ES-I3 (cell line): ENCODE measurements at regions not wholly inside any gene's neighbourhood (a gene's known extent, or its start where the extent isn't known, plus 50 kb on each side); places are given as distances from the start of the nearest gene placed in this dataset.

ENCODE experiments used
- H3K36me3 ChIP-seq: 2 replicates; pipeline ENCODE4 v1.6.1; 2013; ENCODE audit warnings: mild to moderate bottlenecking, low read length, control low read depth, moderate library complexity; ENCODE audit not compliant: insufficient read depth
- H3K4me1 ChIP-seq: 2 replicates; pipeline ENCODE4 v1.6.1; 2013; ENCODE audit warnings: mild to moderate bottlenecking, control low read depth, low read length; ENCODE audit not compliant: insufficient read depth
- H3K9ac ChIP-seq: 2 replicates; pipeline ENCODE4 v1.6.1; 2013; ENCODE audit warnings: low read depth, mild to moderate bottlenecking, low read length, moderate library complexity
- H3K9me3 ChIP-seq: 2 replicates; pipeline ENCODE4 v1.6.1; 2013; ENCODE audit warnings: mild to moderate bottlenecking, low read length, moderate library complexity; ENCODE audit not compliant: control insufficient read depth, insufficient read depth

- H3K4me1 ChIP-seq, result no peaks in the 10 kb centered on the region
- H3K9ac ChIP-seq, result no peak overlapping the region
- no peaks in the 10 kb centered on the region for H3K9me3 ChIP-seq
- H3K36me3 ChIP-seq, result no peaks in the 10 kb centered on the region; the same call in 1 of the 2 replicates
These were observed 170.5 kb upstream of the NOCT start for GRCh38 chr4:138845054-138845453.

GRCh38 chr4:138843616-138844015 is 172.0 kb upstream of the NOCT start:
- H3K36me3 ChIP-seq, result no peaks in the 10 kb centered on the region; the same call in 1 of the 2 replicates
- no peaks in the 10 kb centered on the region for H3K9me3 ChIP-seq
- no peak overlapping the region for H3K9ac ChIP-seq
- H3K4me1 ChIP-seq, result no peaks in the 10 kb centered on the region

- no peak overlapping the region for H3K9ac ChIP-seq
- H3K9me3 ChIP-seq, result no peaks in the 10 kb centered on the region
- H3K36me3 ChIP-seq, result no peaks in the 10 kb centered on the region; the same call in 1 of the 2 replicates
- no peaks in the 10 kb centered on the region for H3K4me1 ChIP-seq
These were observed 174.2 kb upstream of the NOCT start for GRCh38 chr4:138841343-138841742.

- Histone ChIP-seq H3K36me3 (no peaks in the 10 kb centered on the region), H3K9ac (no peak overlapping the region), H3K9me3 (no peaks in the 10 kb centered on the region), H3K4me1 (no peaks in the 10 kb centered on the region)
These were observed 177.3 kb upstream of the NOCT start for GRCh38 chr4:138838251-138838650.

- Histone ChIP-seq H3K9me3 (no peaks in the 10 kb centered on the region), H3K4me1 (no peaks in the 10 kb centered on the region), H3K36me3 (no peaks in the 10 kb centered on the region), H3K9ac (no peak overlapping the region)
These were observed 179.6 kb upstream of the NOCT start for GRCh38 chr4:138835832-138836533.

GRCh38 chr4:138833974-138834373 is 181.6 kb upstream of the NOCT start:
- H3K9ac ChIP-seq, result no peak overlapping the region
- no peaks in the 10 kb centered on the region for H3K36me3 ChIP-seq
- no peaks in the 10 kb centered on the region for H3K9me3 ChIP-seq
- H3K4me1 ChIP-seq, result no peaks in the 10 kb centered on the region

- H3K9me3 ChIP-seq, result no peaks in the 10 kb centered on the region
- H3K36me3 ChIP-seq, result no peaks in the 10 kb centered on the region
- no peak overlapping the region for H3K9ac ChIP-seq
- no peaks in the 10 kb centered on the region for H3K4me1 ChIP-seq
These were observed 183.0 kb upstream of the NOCT start for GRCh38 chr4:138832563-138832962.

GRCh38 chr4:138831948-138832347 is 183.6 kb upstream of the NOCT start:
- Histone ChIP-seq H3K36me3 (no peaks in the 10 kb centered on the region), H3K9ac (no peak overlapping the region), H3K4me1 (no peaks in the 10 kb centered on the region), H3K9me3 (no peaks in the 10 kb centered on the region)

- no peak overlapping the region for H3K9ac ChIP-seq
- no peaks in the 10 kb centered on the region for H3K36me3 ChIP-seq
- no peaks in the 10 kb centered on the region for H3K4me1 ChIP-seq
- H3K9me3 ChIP-seq, result no peaks in the 10 kb centered on the region
These were observed 186.7 kb upstream of the NOCT start for GRCh38 chr4:138828926-138829325.

GRCh38 chr4:138826754-138827153 is 188.8 kb upstream of the NOCT start:
- H3K9me3 ChIP-seq, result no peaks in the 10 kb centered on the region
- no peaks in the 10 kb centered on the region for H3K36me3 ChIP-seq
- H3K4me1 ChIP-seq, result no peaks in the 10 kb centered on the region
- no peak overlapping the region for H3K9ac ChIP-seq

- Histone ChIP-seq H3K9me3 (no peaks in the 10 kb centered on the region), H3K4me1 (no peaks in the 10 kb centered on the region), H3K9ac (no peak overlapping the region), H3K36me3 (no peaks in the 10 kb centered on the region)
These were observed 189.3 kb upstream of the NOCT start for GRCh38 chr4:138826322-138826721.

- Histone ChIP-seq H3K9me3 (no peaks in the 10 kb centered on the region), H3K4me1 (no peaks in the 10 kb centered on the region), H3K9ac (no peak overlapping the region), H3K36me3 (no peaks in the 10 kb centered on the region)
These were observed 194.2 kb upstream of the NOCT start for GRCh38 chr4:138821331-138821730.

- Histone ChIP-seq H3K36me3 (no peaks in the 10 kb centered on the region), H3K4me1 (no peaks in the 10 kb centered on the region), H3K9me3 (no peaks in the 10 kb centered on the region)
These were observed 198.7 kb upstream of the NOCT start for GRCh38 chr4:138816875-138817274.

GRCh38 chr4:138815811-138816210 is 199.8 kb upstream of the NOCT start:
- Histone ChIP-seq H3K36me3 (no peaks in the 10 kb centered on the region), H3K9me3 (no peaks in the 10 kb centered on the region), H3K9ac (no peak overlapping the region), H3K4me1 (no peaks in the 10 kb centered on the region)

More at GRCh38 chr4:138816875-138817274, 198.7 kb upstream of the NOCT start:
- H3K9ac ChIP-seq, result no peak overlapping the region

GRCh38 chr4:138805736-138806135 is 209.8 kb upstream of the NOCT start:
- Histone ChIP-seq H3K4me1 (no peaks in the 10 kb centered on the region), H3K36me3 (no peaks in the 10 kb centered on the region), H3K9me3 (no peaks in the 10 kb centered on the region), H3K9ac (no peak overlapping the region)
